Neuronal stem cell (in vitro differentiated cells): ENCODE measurements at regions not wholly inside any gene's neighbourhood (a gene's known extent, or its start where the extent isn't known, plus 50 kb on each side); places are given as distances from the start of the nearest gene placed in this dataset.

Experiments
- DNase-seq: peaks from one replicate; pipeline ENCODE4 v3.0.0-alpha.2; 2013; ENCODE audit warnings: low spot score
- H2AFZ ChIP-seq: one replicate; pipeline ENCODE4 v1.6.1; 2013; ENCODE audit warnings: mild to moderate bottlenecking, low read length, inconsistent platforms
- H2AK5ac ChIP-seq: 2 replicates; pipeline ENCODE4 v1.6.1; 2013; ENCODE audit warnings: low read depth, mild to moderate bottlenecking, inconsistent platforms, low read length, moderate library complexity, mixed read lengths
- H2BK120ac ChIP-seq: 2 replicates; pipeline ENCODE4 v1.6.1; 2013; ENCODE audit warnings: low read depth, mild to moderate bottlenecking, inconsistent platforms, low read length, moderate library complexity, mixed read lengths
- H2BK12ac ChIP-seq: one replicate; pipeline ENCODE4 v1.6.1; 2013; ENCODE audit warnings: low read length, inconsistent platforms
- H2BK15ac ChIP-seq: 2 replicates; pipeline ENCODE4 v1.6.1; 2013; ENCODE audit warnings: mild to moderate bottlenecking, low read length, inconsistent platforms, mixed read lengths
- H2BK5ac ChIP-seq: one replicate; pipeline ENCODE4 v1.6.1; 2013; ENCODE audit warnings: inconsistent platforms, mild to moderate bottlenecking, low read length, moderate library complexity
- H3K14ac ChIP-seq: one replicate; pipeline ENCODE4 v1.6.1; 2013; ENCODE audit warnings: low read length, inconsistent platforms
- H3K18ac ChIP-seq: 2 replicates; pipeline ENCODE4 v1.6.1; 2013; ENCODE audit warnings: low read length, inconsistent platforms
- H3K23ac ChIP-seq: 2 replicates; pipeline ENCODE4 v1.6.1; 2013; ENCODE audit warnings: low read depth, mild to moderate bottlenecking, mixed read lengths, low read length, inconsistent platforms; ENCODE audit not compliant: poor library complexity
- H3K27ac ChIP-seq: replicated peaks from 3 replicates; pipeline ENCODE4 v1.5.1; 2013; ENCODE audit warnings: low read length, inconsistent platforms
- H3K27me3 ChIP-seq, 3 experiments: 2 replicates each; pipeline ENCODE4 v1.6.1; 2013; ENCODE audit warnings: low read length in 3 of 3, mild to moderate bottlenecking in 2 of 3, inconsistent platforms in 1 of 3, low read depth in 1 of 3, mixed read lengths in 1 of 3, moderate library complexity in 1 of 3; ENCODE audit not compliant: control insufficient read depth in 3 of 3, insufficient read depth in 3 of 3
- H3K36me3 ChIP-seq, 2 donors: replicated peaks in 1 of 2; 2 replicates each; pipeline ENCODE4 v1.6.1; 2013; ENCODE audit warnings: low read length in 2 of 2; ENCODE audit not compliant: control insufficient read depth in 2 of 2, insufficient read depth in 2 of 2
- H3K4ac ChIP-seq: 2 replicates; pipeline ENCODE4 v1.6.1; 2013; ENCODE audit warnings: inconsistent platforms, mild to moderate bottlenecking, low read length, moderate library complexity
- H3K4me1 ChIP-seq, 2 donors: 1 replicate in 1 of 2; 2 replicates in 1 of 2; pipeline ENCODE4 v1.6.1; 2013; ENCODE audit warnings: low read length in 2 of 2, low read depth in 1 of 2; ENCODE audit not compliant: control insufficient read depth in 2 of 2, insufficient read depth in 1 of 2
- H3K4me2 ChIP-seq: one replicate; pipeline ENCODE4 v1.6.1; 2013; ENCODE audit warnings: mild to moderate bottlenecking, low read length, inconsistent platforms; ENCODE audit not compliant: insufficient read depth, poor library complexity, severe bottlenecking
- H3K4me3 ChIP-seq, 2 donors: 2 replicates each; pipeline ENCODE4 v1.5.1; 2013; ENCODE audit warnings: low read length in 2 of 2, mild to moderate bottlenecking in 2 of 2, inconsistent platforms in 1 of 2, moderate library complexity in 1 of 2
- H3K79me1 ChIP-seq: one replicate; pipeline ENCODE4 v1.6.1; 2013; ENCODE audit warnings: low read depth, mild to moderate bottlenecking, inconsistent platforms, low read length, moderate library complexity
- H3K9ac ChIP-seq: one replicate; pipeline ENCODE4 v1.6.1; 2013; ENCODE audit warnings: mild to moderate bottlenecking, low read depth, low read length, inconsistent platforms; ENCODE audit not compliant: poor library complexity
- H3K9me3 ChIP-seq, 2 donors: replicated peaks in 1 of 2; 2 replicates each; pipeline versions ENCODE3 to v1.6.1; 2013; ENCODE audit warnings: low read length in 2 of 2, mild to moderate bottlenecking in 2 of 2, inconsistent platforms in 1 of 2, low read depth in 1 of 2, mixed read lengths in 1 of 2, moderate library complexity in 1 of 2; ENCODE audit not compliant: control insufficient read depth in 2 of 2, insufficient read depth in 1 of 2
- H4K8ac ChIP-seq: one replicate; pipeline ENCODE4 v1.6.1; 2013; ENCODE audit warnings: low read depth, mild to moderate bottlenecking, inconsistent platforms, low read length, moderate library complexity
- H4K91ac ChIP-seq: one replicate; pipeline ENCODE4 v1.6.1; 2013; ENCODE audit warnings: low read length, low read depth, mild to moderate bottlenecking, inconsistent platforms; ENCODE audit not compliant: poor library complexity
- WGBS, 2 donors: extraction: QIAGEN DNeasy Blood & Tissue Kit; methylation state at CpG; one replicate each; pipeline ENCODE4 v1.1.7; 2013; ENCODE audit warnings: missing lambda C conversion rate in 2 of 2, mixed read lengths in 1 of 2; ENCODE audit not compliant: insufficient read length in 2 of 2, insufficient replicate concordance in 1 of 2; ENCODE audit errors: extremely low coverage in 2 of 2; 5-methylcytosine and 5-hydroxymethylcytosine counted together

DNA sequence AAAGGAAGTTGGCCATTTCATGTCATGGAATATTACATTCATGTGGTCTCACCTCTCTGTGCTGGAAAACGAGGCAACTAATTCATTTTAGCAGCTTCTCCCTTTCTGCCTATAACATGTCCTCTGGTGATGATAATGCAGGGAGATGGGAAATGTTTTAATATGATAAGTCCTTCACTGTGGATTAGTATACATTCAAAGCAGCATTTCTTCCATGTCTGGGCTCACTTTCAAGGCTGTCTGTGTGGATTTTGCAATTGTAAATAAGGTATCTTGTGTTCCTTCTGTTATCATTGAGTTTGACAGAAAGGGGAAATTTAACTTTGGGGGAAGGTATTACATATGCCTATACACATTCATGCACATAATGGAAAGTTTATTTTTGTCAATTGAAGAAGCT is 374.7 kb upstream of the DAB1 start:
- Histone ChIP-seq H3K14ac (no peak overlapping the region), H4K8ac (no peak overlapping the region), H3K4me1 (peaks cover 0 to 3% of the 10 kb centered on the region in 2 donors), H3K27me3 (no peaks in the 10 kb centered on the region), H2AK5ac (no peak overlapping the region), H3K18ac (no peak overlapping the region), H3K9me3 (no peaks in the 10 kb centered on the region), H3K4me2 (no peak overlapping the region), H3K4ac (no peak overlapping the region), H2AFZ (no peak overlapping the region), H3K9ac (no peak overlapping the region), H3K23ac (no peak overlapping the region), H3K79me1 (no peaks in the 10 kb centered on the region), H2BK5ac (no peak overlapping the region), H2BK120ac (no peak overlapping the region), H3K36me3 (no peaks in the 10 kb centered on the region), H3K27ac (no peak overlapping the region), H2BK12ac (no peak overlapping the region), H3K4me3 (no peak overlapping the region), H4K91ac (no peak overlapping the region), H2BK15ac (no peak overlapping the region)
- WGBS, 2 donors = no CpG with 5 or more reads among the region's 1 CpG
- DNase-seq = no peak

DNA sequence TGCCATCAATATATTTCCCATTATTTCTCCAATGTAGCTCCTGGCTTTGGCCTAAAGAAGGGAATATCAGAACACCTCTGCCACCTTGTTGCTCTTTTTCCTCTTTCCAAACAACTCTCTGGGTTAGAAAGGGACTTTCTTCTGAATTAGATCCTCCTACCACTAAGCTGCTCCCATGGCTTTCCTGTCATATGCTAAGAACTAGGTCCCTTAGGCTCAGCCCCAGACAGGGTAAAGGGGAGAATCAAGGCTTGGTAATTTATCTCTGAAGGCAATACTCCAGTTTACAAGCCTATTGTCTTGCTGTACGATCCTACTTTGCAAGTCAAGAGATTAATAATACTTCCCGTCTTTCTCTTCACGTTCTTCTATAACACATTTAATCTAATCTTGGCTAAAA is 373.2 kb upstream of the DAB1 start:
- Histone ChIP-seq H4K91ac (no peak overlapping the region), H3K27ac (no peak overlapping the region), H2AK5ac (no peak overlapping the region), H4K8ac (no peak overlapping the region), H3K4me1 (peaks cover 0 to 3% of the 10 kb centered on the region in 2 donors), H3K9me3 (no peaks in the 10 kb centered on the region), H2BK15ac (no peak overlapping the region), H2BK120ac (no peak overlapping the region), H3K14ac (no peak overlapping the region), H3K9ac (no peak overlapping the region), H3K4me3 (no peak overlapping the region), H3K27me3 (no peaks in the 10 kb centered on the region), H3K79me1 (no peaks in the 10 kb centered on the region), H3K4ac (no peak overlapping the region), H3K18ac (no peak overlapping the region), H2BK12ac (no peak overlapping the region), H3K4me2 (no peak overlapping the region), H3K36me3 (no peaks in the 10 kb centered on the region), H2BK5ac (no peak overlapping the region), H2AFZ (peak overlapping the region; percentile 61), H3K23ac (no peak overlapping the region)
- no peak for DNase-seq
- no CpG with 5 or more reads among the region's 3 CpGs for whole genome bisulfite sequencing, 2 donors

DNA sequence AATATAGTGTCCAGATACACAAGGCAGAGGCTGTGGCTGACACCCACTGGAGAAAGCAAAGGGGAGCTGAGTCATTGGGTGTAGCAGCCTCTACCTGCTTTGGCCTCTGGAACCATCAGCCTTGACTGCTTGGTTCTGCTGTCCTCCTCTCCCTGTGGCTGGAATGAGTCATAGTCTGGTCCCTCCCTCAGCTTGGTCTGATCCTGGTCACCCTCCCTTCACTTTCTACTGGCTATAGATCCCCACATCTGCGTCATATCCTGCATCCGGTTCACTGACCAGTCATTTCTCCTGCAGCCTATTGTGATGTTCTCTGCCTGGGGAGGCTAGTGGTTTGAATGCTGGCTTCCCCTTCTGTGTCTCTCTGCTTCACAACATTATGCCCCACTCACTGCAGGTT is 372.8 kb upstream of the DAB1 start:
- Histone ChIP-seq H3K27me3 (no peaks in the 10 kb centered on the region), H3K27ac (no peak overlapping the region), H2BK12ac (no peak overlapping the region), H2AK5ac (no peak overlapping the region), H3K4me2 (no peak overlapping the region), H3K79me1 (no peaks in the 10 kb centered on the region), H2BK120ac (no peak overlapping the region), H3K4ac (no peak overlapping the region), H3K9me3 (no peaks in the 10 kb centered on the region), H4K91ac (no peak overlapping the region), H2BK5ac (no peak overlapping the region), H3K4me1 (peaks cover 0 to 3% of the 10 kb centered on the region in 2 donors), H2BK15ac (no peak overlapping the region), H2AFZ (peak overlapping the region; percentile 61), H3K14ac (no peak overlapping the region), H3K23ac (no peak overlapping the region), H3K36me3 (no peaks in the 10 kb centered on the region), H3K18ac (no peak overlapping the region), H4K8ac (no peak overlapping the region), H3K9ac (no peak overlapping the region), H3K4me3 (no peak overlapping the region)
- no CpG with 5 or more reads among the region's 2 CpGs for WGBS, 2 donors
- no peak for DNase-seq

DNA sequence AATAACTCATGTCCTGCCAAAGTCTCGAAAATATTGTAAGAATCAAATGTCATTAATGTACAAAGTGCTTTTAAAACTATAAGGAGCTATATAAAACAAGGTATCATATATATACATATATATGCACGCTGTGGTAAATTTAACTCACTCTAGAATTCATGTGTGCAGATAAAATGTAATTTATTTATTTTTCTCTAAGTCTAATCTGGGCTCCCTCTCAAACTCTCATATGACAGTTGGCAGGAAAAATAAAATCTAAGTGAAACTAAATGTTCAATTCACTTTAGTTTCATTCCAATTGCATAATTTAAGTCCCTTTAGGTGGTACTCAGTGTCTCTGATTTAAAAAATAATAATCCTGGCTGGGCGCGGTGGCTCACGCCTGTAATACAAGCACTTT is 372.0 kb upstream of the DAB1 start:
- Histone ChIP-seq H2AFZ (no peak overlapping the region), H3K79me1 (no peaks in the 10 kb centered on the region), H4K91ac (no peak overlapping the region), H3K4me2 (no peak overlapping the region), H2BK15ac (no peak overlapping the region), H3K36me3 (no peaks in the 10 kb centered on the region), H3K9ac (no peak overlapping the region), H3K4me1 (peaks cover 0 to 3% of the 10 kb centered on the region in 2 donors), H2BK5ac (no peak overlapping the region), H3K27ac (no peak overlapping the region), H3K27me3 (no peaks in the 10 kb centered on the region), H3K4me3 (no peak overlapping the region), H4K8ac (no peak overlapping the region), H3K4ac (no peak overlapping the region), H3K14ac (no peak overlapping the region), H2BK120ac (no peak overlapping the region), H2AK5ac (no peak overlapping the region), H3K23ac (no peak overlapping the region), H3K9me3 (no peaks in the 10 kb centered on the region), H2BK12ac (no peak overlapping the region), H3K18ac (no peak overlapping the region)
- WGBS, 2 donors = no CpG with 5 or more reads among the region's 5 CpGs
- no peak for DNase-seq
